ENCODE measurements at regions not wholly inside any gene's neighbourhood (a gene's known extent, or its start where the extent isn't known, plus 50 kb on each side); places are given as distances from the start of the nearest gene placed in this dataset.
A peak's percentile ranks its signal among the peaks of the same experiment; 100 is the strongest.

GRCh38 chr12:59234391-59234790 lies 314.1 kb upstream of the LRIG3 start:
- no peak for DNase-seq (ENCODE audit: low read depth in 3 of 3)

GRCh38 chr12:59230334-59230733 lies 310.0 kb upstream of the LRIG3 start:
- no peak for DNase-seq (ENCODE audit: low read depth in 3 of 3)

GRCh38 chr12:59219148-59219547 lies 298.8 kb upstream of the LRIG3 start:
- no peak for DNase-seq (ENCODE audit: low read depth in 3 of 3)

GRCh38 chr12:59196989-59197388 lies 276.7 kb upstream of the LRIG3 start:
- DNase-seq (ENCODE audit: low read depth in 3 of 3): no peak

- no peak for DNase-seq (ENCODE audit: low read depth in 3 of 3)
Measured at GRCh38 chr12:59194794-59195193, 274.5 kb upstream of the LRIG3 start.

- DNase-seq (ENCODE audit: low read depth in 3 of 3): no peak
Measured at GRCh38 chr12:59193476-59194050, 273.3 kb upstream of the LRIG3 start.

GRCh38 chr12:59191372-59191771 lies 271.1 kb upstream of the LRIG3 start:
- DNase-seq (ENCODE audit: low read depth in 3 of 3): no peak

GRCh38 chr12:59186451-59186850 lies 266.1 kb upstream of the LRIG3 start:
- no peak for DNase-seq (ENCODE audit: low read depth in 3 of 3)

GRCh38 chr12:59185295-59185694 lies 265.0 kb upstream of the LRIG3 start:
- no peak for DNase-seq (ENCODE audit: low read depth in 3 of 3)

GRCh38 chr12:59182658-59183455 lies 262.6 kb upstream of the LRIG3 start:
- DNase-seq (ENCODE audit: low read depth in 3 of 3): no peak

- peak; percentile 7 to 20 (median 14) for DNase-seq (ENCODE audit: low read depth in 3 of 3)
Measured at GRCh38 chr12:59182191-59182590, 261.9 kb upstream of the LRIG3 start.

GRCh38 chr12:59181196-59181777 lies 261.0 kb upstream of the LRIG3 start:
- DNase-seq (ENCODE audit: low read depth in 3 of 3): no peak

- DNase-seq (ENCODE audit: low read depth in 3 of 3): no peak
Measured at GRCh38 chr12:59179231-59179630, 258.9 kb upstream of the LRIG3 start.

- no peak for DNase-seq (ENCODE audit: low read depth in 3 of 3)
Measured at GRCh38 chr12:59173695-59174094, 253.4 kb upstream of the LRIG3 start.

GRCh38 chr12:59168647-59169046 lies 248.3 kb upstream of the LRIG3 start:
- DNase-seq (ENCODE audit: low read depth in 3 of 3): no peak

GRCh38 chr12:59166457-59166856 lies 246.2 kb upstream of the LRIG3 start:
- DNase-seq (ENCODE audit: low read depth in 3 of 3): no peak

GRCh38 chr12:59164991-59165718 lies 244.9 kb upstream of the LRIG3 start:
- no peak for DNase-seq (ENCODE audit: low read depth in 3 of 3)

- DNase-seq (ENCODE audit: low read depth in 3 of 3): no peak
Measured at GRCh38 chr12:59164226-59164625, 243.9 kb upstream of the LRIG3 start.

- no peak for DNase-seq (ENCODE audit: low read depth in 3 of 3)
Measured at GRCh38 chr12:59158681-59159080, 238.4 kb upstream of the LRIG3 start.

- no peak for DNase-seq (ENCODE audit: low read depth in 3 of 3)
Measured at GRCh38 chr12:59158066-59158465, 237.8 kb upstream of the LRIG3 start.

GRCh38 chr12:59155448-59155847 lies 235.1 kb upstream of the LRIG3 start:
- DNase-seq (ENCODE audit: low read depth in 3 of 3): no peak

GRCh38 chr12:59151243-59151642 lies 230.9 kb upstream of the LRIG3 start:
- DNase-seq (ENCODE audit: low read depth in 3 of 3): no peak
